ENCODE measurements at regions not wholly inside any gene's neighbourhood (a gene's known extent, or its start where the extent isn't known, plus 50 kb on each side); places are given as distances from the start of the nearest gene placed in this dataset.

- no peak for DNase-seq (ENCODE audit: low read depth)
These were observed 172.5 kb downstream of the CTTN start for GRCh38 chr11:70570693-70571395.

DNA sequence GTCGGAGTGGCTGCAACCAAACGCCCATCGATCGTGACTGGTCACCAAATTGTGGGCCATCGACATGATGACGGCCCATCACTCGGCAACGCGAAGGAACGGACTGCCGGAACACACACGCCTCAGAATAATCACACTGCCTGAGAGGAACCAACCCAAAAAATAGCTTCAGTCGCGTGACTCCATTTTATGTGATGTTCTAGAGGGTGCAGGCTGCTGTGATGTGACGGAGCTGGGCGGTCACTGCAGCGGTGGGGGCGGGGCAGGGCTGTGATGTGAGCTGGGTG lies 174.6 kb downstream of the CTTN start:
- no peak for DNase-seq (ENCODE audit: low read depth)

DNA sequence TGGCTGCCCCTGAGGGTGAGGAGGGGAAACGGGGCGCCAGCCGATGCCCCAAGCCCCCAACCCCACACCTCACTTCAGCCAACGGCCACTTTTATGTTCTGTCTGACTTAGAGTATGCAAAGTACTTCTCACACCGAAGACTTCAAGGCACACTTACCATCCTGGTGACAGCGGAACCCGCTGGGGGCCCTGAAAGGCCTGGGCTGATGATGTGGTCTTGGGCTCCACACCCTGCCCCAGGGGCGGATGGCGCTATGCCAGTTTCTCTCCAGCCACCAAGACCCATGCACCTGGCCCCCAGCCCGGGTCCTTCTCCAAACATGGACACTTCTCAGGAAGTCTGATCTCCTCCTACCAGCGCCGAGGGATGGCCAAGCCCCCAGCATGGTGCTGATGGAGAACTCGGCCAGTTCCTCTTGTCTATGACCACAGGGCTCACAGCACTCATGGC lies 175.4 kb downstream of the CTTN start:
- DNase-seq (ENCODE audit: low read depth) = no peak

- no peak for DNase-seq (ENCODE audit: low read depth)
These were observed 176.5 kb downstream of the CTTN start for GRCh38 chr11:70574725-70575347.

- DNase-seq (ENCODE audit: low read depth) = no peak
These were observed 177.2 kb downstream of the CTTN start for GRCh38 chr11:70575396-70576060.

- DNase-seq (ENCODE audit: low read depth) = no peak
These were observed 178.9 kb downstream of the CTTN start for GRCh38 chr11:70577258-70577603.

- no peak for DNase-seq (ENCODE audit: low read depth)
These were observed 179.6 kb downstream of the CTTN start for GRCh38 chr11:70577948-70578347.

DNA sequence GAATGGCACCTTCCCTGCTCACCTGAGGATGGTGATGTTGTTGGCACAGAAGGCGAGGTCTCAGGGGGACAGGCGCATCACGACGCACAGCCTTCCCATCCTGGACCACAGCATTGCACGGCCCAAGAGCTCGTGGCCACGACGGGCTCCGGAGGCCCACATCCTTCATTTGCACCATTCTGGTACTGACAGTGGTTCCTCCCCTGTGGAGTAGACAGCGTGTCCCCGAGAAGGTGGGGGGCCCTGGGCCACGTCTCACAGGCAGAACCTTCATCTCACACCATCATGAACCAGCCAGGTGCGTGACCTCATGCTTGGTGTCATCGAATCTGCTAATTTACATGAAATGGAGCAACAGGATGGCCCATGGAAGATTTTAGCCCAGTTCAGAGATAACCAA lies 180.0 kb downstream of the CTTN start:
- no peak for DNase-seq (ENCODE audit: low read depth)

- no peak for DNase-seq (ENCODE audit: low read depth)
These were observed 180.5 kb downstream of the CTTN start for GRCh38 chr11:70578831-70579230.

- DNase-seq (ENCODE audit: low read depth) = no peak
These were observed 181.1 kb downstream of the CTTN start for GRCh38 chr11:70579316-70579955.

DNA sequence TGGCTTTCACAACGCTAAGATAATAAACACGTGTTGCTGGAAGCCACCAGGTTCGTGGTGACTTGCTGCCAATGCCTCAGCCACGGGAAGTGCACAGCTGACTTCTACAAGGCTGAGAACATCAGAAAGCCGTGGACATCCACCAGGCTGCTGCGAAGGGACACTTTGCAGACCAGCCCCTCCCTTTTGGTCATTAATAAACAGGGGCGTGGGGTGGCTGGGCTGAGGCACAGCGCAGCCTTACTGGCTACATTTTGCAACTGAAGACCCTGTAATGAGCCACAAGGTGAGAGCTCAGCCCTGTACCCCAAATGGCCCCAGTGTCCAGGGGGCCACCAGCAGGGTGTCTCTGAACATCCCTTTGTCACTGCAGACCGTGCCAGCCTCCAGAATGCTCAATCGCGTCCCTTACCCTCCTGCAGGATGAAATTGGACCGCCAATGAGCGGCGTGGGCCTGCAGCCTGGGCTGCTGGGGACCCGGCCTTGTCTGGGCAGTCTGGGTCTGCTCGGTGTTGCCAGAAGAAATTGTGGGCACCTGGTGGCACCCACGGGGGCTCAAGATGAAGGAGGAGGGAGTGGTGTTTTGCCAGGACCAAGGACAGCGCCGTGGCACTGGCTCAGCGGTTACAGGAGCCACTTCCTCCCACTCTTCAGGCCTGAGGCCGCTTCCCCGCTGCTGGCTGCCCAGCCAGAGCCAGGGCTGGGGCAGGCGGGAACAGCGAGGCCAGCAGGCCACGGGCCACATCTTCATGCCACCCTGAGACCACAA lies 181.9 kb downstream of the CTTN start:
- DNase-seq (ENCODE audit: low read depth) = no peak

DNA sequence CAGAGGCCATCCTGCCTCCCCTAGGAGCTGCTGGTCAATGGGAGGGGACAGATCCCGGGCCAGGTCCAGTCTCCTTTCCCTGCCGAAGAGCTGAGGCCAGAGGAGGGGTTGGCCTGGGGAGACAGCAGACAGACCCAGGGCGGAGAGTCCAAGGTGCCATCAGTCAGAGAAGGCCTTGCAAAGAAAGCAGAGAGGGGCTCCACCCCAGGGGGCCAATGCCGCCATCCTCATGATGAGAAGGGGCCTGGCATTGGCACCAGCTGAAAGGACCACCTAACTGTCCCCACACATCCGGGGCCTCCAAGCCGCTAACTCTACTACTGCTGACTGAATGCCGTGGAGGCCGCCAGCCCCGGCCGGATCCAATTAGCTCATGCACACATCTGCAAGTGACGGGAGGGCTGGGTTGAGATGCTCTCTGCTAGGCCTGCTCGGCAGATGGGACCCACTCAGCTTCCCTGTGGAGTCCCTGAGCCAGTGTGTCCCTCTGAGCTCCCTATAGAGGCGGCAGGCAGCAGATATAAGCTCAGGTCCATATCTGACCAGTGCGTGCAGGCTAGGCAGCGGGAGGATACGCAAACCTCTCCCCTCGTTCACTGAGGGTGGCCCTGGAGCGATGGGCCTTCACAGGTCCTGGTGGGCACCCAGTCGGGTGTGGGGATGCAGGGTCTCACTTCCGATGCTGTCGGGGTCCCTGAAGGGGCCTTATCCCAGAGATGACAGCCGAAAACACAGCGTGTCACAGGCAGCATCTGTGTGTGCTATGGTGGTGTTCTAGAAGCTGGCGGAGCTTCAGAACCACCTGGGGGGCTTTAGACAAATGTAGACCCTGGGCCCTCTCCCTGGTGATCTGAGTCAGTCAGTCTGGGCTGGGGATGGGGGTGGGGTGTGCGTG lies 183.9 kb downstream of the CTTN start:
- DNase-seq (ENCODE audit: low read depth) = no peak

- DNase-seq (ENCODE audit: low read depth) = no peak
These were observed 184.7 kb downstream of the CTTN start for GRCh38 chr11:70582886-70583641.

- DNase-seq (ENCODE audit: low read depth) = no peak
These were observed 185.5 kb downstream of the CTTN start for GRCh38 chr11:70583781-70584218.

- DNase-seq (ENCODE audit: low read depth) = no peak
These were observed 186.3 kb downstream of the CTTN start for GRCh38 chr11:70584498-70585235.

- DNase-seq (ENCODE audit: low read depth) = no peak
These were observed 186.9 kb downstream of the CTTN start for GRCh38 chr11:70585236-70585545.

DNA sequence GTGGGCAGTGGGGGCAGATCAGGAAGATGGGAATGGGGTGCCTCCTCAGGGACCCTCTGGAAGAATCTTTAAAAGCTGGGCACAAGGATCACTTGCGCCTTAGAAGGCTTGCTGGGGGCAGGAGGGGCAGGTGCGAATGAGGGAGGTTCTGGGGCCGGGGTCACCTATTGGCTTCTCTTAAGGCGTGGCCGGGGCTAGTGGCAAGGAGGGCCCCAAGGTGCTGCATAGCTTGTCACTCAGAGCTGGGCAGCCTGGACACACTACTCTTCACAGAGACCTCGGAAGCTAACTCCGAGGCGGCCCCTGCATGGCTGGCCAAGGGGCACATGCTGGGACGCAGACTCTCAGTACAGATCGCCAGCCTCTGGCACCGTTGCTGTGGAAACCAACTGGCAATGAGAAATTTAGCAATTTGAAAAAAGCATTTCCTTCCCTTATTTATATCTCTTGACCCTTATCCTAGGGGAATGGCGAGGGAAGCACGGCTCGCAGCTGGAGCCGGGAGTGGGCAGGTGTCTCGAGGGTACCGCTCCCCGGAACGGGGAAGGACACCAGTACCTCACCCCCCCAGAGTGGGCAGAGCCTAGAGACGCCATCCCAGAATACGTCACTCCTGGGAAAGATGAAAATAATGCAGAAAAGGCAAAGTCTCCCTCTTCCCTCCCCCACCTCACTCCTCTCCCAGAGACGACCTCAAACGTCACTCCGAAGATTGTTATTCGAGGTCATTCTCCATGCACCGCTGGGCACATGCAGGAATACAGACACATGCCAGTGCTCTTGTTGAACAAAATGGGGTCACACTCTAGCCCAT lies 188.1 kb downstream of the CTTN start:
- no peak for DNase-seq (ENCODE audit: low read depth)

GRCh38 chr11:70587075-70587389 lies 188.7 kb downstream of the CTTN start:
- DNase-seq (ENCODE audit: low read depth) = no peak

GRCh38 chr11:70590356-70590991 lies 192.1 kb downstream of the CTTN start:
- no peak for DNase-seq (ENCODE audit: low read depth)
